COLO829 (cell line): ENCODE measurements at regions not wholly inside any gene's neighbourhood (a gene's known extent, or its start where the extent isn't known, plus 50 kb on each side); places are given as distances from the start of the nearest gene placed in this dataset.

ENCODE experiments used
- DNase-seq: peaks from one replicate; pipeline ENCODE4 v3.0.0; 2012; ENCODE audit warnings: low spot score

DNA sequence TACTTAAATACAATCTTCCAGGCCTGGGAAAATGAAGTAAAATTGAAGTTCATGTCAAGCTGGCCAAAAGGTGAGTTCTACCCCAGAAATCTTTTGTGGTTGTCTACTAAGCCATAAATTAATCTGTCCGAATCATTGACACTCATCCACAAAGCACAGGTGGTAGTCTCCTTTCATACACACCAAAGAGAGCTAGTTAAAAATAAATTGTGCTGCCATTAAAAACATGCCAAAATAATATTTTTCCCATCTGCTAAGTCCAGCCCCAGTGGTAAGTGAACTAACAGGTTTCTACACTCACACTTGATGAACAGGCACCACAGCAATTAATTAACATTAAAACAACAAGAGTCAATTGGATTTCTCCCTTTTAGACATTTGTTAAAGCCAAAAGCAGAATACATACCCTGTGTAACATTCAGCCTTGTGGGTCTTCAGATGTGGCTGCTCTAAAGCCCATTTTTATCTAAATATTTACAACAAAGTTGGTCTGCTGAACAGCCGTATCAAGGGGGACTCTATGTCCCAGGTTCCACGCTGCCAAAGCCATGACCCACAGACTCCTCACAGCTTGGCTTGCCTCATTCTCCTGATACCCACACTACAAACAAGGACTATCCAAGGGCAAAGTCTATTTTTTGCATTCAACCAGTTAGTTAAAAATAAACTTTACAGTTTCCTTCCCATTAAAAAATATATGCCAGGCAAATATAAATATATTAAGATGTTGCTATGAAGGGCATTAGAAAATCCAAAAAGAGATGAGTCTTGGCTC, 490.4 kb downstream of the BMP2 start:
- no peak for DNase-seq

- no peak for DNase-seq
Measured at GRCh38 chr20:7262803-7263202, 495.3 kb downstream of the BMP2 start.

DNA sequence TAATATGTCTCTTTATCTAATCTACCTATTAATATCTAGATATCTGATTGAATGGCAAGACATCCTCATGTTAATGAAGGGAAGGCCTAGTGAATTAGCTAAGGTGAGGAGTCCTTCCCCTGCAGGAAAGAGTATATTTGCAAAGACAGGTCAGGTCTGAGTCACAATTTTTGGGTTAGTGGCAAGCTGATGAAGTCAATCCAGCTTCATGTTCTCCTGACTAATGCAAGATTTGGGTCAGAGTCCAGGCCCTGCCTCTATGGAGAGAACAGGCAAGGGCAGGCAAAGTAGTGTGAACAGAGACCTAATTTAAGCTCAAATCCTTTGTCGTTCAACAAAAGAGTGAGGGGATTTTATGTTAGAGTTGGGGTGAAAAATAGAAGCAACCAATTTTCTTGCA, 496.7 kb downstream of the BMP2 start:
- no peak for DNase-seq

DNA sequence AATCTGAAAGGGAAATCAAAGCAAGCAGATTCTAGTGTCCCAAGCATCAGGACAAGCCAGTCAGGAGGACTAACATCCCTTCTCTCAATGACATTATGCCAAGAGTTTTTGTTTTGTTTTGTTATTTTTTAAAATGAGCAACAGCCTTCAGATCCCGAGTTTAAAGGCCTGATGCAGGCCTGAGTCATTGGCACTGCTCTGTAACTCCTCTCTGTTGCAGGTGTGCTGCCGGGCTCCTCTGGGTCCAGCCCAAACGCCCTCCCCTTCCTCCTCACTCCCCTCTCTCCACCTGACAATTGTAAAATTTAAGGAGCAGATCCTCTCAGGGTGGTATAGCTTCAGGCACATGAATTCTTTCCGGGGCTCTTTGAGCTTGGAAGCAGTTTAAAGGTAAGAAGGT, 502.0 kb downstream of the BMP2 start:
- no peak for DNase-seq

GRCh38 chr20:7272512-7272911, 505.0 kb downstream of the BMP2 start:
- DNase-seq = no peak

- no peak for DNase-seq
Measured at GRCh38 chr20:7274870-7275269, 507.4 kb downstream of the BMP2 start.

- DNase-seq = no peak
Measured at GRCh38 chr20:7275645-7276237, 508.3 kb downstream of the BMP2 start.

GRCh38 chr20:7285918-7286556, 518.6 kb downstream of the BMP2 start:
- DNase-seq = peak; percentile 82

- DNase-seq = no peak
Measured at GRCh38 chr20:7291323-7291943, 523.9 kb downstream of the BMP2 start.

- no peak for DNase-seq
Measured at GRCh38 chr20:7291946-7292345, 524.5 kb downstream of the BMP2 start.

- DNase-seq = no peak
Measured at GRCh38 chr20:7294816-7295360, 527.4 kb downstream of the BMP2 start.

- no peak for DNase-seq
Measured at GRCh38 chr20:7301807-7302206, 534.3 kb downstream of the BMP2 start.

DNA sequence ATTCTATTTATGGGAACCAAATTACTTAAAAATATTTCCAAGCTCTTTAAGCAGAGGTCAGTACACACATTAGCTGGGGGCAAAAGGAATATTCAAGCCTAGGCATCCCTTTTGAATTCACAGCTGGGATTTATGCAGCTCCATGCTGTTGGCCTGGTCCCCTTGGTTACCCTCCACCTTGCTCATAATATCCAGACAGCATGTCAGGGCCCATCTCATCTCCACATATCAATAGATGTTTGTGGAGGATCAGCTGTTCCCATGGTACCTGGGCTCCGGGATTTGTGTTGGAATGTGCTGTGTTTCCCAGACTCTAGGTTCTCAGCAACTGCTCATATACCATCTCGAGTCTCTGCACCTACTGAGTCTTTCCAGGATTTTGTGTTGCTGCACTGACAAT, 534.8 kb downstream of the BMP2 start:
- no peak for DNase-seq

DNA sequence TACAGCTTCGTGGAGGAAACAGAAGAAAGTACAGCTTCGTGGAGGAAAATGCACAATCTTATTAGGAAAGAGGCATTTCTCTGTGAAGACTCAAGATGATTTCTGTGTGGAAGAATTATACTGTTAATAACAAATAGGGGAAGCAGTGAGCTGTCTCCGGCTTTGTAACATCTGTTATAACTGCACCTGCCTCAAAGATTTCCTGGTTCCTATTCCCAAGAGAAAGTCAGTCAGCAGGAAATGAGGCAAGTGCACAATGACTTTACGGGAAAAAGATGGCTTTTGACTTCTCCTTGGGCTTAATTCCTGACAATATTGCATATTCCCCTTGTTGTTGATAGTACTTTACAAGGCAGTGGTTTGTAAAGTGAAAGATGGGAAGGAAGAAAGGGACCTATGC, 538.5 kb downstream of the BMP2 start:
- no peak for DNase-seq

DNA sequence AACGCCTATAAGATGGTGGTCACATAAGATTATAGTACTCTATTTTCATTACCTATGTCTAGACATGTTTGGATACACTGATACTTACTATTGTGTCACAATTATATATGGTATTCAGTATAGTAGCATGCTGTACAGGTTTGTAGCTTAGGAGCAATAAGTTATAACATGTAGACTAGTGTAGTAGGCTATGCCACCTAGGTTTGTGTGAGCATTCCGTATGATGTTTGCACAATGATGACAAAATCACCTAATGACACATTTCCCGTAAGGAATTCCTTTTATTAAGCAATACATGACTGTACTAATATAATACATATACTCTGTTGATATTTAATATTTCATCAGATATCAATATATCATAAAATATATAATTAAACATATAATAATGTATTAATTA, 540.7 kb downstream of the BMP2 start:
- DNase-seq = no peak

DNA sequence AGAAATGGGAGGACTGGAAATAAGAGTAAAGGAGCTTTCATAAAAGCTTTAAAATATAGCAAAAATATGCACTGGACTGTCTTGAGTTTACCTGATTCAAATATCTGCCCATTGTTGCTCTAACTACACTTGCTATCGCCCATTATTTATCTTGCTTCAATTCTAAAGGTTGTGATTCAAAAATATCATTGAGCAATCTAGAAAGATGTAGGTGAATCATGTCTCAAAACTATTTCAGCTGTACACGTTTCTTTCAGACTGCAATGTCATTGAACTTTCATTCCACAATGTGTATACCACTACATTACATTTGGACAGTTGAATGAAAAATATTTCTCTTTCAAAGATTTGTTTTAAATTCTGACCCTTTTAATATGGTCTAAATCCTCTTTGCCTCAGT, 545.6 kb downstream of the BMP2 start:
- DNase-seq = no peak

- DNase-seq = no peak
Measured at GRCh38 chr20:7323957-7324356, 556.5 kb downstream of the BMP2 start.

DNA sequence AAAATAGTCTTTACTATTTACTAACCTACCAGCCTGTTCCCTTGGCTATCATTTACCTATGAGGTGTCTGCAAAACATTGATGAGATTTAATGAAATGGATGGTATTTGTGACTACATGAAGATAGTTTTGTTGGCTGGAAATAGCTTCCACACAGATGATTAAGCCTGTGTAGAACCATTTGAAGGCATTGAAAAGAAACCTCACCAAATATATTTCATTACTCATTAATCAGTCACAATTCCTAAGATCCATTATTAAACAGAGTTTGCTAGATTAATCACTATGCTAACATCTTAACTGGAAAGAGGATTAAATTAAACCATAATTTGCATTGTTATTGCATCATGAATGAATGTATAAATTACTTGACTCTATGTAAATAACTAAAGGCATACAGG, 560.3 kb downstream of the BMP2 start:
- no peak for DNase-seq

DNA sequence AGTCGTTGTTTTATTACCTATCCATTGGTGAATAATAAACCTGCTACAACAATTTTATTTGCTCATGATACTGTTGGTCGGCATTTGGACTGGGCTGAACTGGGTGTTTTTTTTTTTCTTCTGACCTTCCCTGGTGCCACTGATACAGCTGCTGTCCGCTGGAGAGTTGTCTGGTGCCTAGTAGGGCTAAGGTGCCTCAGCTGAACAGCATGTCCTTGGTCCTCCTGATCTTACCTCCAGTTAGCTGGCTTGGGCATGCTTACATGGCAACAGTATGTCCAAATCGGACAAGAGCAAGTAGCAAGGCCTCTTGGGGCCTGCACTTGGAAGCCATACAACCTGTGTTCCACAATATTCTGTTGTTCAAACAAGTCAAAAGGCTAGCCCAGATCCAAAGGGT, 563.4 kb downstream of the BMP2 start:
- DNase-seq = no peak

GRCh38 chr20:7332169-7332568, 564.7 kb downstream of the BMP2 start:
- DNase-seq = no peak

DNA sequence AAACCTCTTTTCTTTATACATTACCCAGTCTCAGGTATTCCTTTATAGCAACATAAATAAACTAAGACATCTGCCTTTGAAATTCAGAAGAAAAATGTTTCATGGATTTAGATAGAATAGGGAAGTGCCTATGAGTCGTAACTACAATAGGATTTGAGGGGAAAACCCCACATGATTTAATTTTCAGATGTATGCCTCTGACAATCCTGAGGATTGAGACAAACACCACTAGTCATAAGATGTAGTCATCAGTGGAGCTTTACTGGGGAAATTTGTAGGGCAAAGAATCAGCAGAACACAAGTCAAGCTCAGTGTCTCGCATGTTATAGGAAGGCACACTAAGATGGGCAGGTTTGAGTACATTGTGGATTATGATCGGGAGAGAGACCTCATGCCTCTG, 566.4 kb downstream of the BMP2 start:
- no peak for DNase-seq

GRCh38 chr20:7346026-7346425, 578.5 kb downstream of the BMP2 start:
- no peak for DNase-seq

DNA sequence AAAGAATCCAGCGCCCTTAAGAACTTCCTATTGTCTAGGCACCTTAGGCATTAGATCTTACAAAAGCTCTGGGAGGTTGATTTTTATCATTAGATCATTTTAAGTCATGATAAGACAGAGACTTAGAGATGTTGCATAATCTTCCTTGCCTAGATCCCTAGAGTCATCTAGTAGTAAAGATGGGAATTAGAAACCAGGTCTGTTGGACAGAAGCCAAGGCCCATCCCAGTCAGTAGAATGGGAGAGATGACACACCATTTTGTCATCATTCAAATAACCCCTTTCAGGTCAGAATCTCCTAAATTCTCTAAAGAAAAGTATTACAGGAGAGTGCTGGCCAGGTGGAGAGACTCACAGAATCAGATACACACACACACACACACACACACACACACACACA, 579.1 kb downstream of the BMP2 start:
- DNase-seq = no peak
